CD4-positive, alpha-beta T cell treated with Interleukin-12 subunit alpha and Interleukin-12 subunit beta, for 1 hour (primary cell): ENCODE measurements at regions not wholly inside any gene's neighbourhood (a gene's known extent, or its start where the extent isn't known, plus 50 kb on each side); places are given as distances from the start of the nearest gene placed in this dataset.
"Not testable (repeated sequence)": the region's sequence is repeated elsewhere in the genome, so short reads cannot be mapped to it uniquely, and the experiment has no call there.

Experiments
- DNase-seq: peaks from one replicate; pipeline ENCODE4 v3.0.0-alpha.2; 2020

GRCh38 chr4:187618701-187619281 lies 376.8 kb upstream of the ZFP42 start:
- DNase-seq = no peak

DNA sequence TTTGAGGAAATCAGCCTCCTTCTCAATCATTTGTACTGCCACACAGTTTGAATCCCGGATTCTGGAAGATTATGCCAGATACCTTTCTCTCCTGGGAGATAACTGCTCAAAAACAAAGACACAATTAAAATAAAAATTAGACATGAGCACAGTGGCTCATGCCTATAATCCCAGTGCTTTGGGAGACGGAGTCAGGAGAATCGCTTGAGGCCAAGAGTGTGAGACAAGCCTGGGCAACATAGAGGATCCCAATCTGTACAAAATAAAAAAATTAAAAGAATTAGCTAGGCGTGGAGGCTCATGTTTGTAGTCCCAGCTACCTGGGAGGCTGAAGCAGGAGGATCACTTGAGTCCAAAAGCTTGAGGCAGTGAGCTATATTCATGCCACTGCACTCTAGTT lies 376.3 kb upstream of the ZFP42 start:
- DNase-seq = no peak

DNA sequence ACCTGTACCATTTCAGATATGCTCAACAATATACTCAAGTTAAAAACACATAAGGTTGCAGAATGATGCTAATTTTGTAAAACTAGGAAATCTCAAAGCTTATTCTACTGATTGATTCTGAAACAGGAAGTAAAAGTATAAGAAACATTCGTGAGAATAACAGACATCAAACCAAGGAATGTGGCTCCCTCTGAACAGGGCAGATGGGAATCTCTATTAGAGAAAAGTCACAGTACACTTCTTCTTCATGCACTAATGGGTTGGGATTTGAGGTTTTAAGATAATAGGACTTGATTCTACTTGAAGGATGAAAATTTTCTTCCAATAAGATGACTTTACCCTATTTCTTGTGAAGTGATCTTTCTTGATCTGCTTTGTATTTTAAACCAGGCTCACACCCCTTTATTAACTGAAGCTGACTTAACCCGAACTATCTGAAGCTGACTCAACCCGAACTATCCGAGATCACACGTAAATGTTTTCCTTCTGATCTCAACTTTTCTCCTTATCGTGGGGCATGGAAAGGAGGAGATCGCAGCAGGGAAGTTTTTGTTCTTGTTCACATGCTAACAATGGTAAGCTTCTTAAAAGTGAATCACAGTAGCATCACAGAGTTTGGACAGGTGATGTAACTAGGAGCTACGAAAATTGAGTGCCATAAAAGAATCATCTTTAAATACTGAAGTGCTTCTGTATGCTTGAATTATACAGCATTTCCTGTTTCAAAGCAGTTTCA lies 363.1 kb upstream of the ZFP42 start:
- DNase-seq = no peak

DNA sequence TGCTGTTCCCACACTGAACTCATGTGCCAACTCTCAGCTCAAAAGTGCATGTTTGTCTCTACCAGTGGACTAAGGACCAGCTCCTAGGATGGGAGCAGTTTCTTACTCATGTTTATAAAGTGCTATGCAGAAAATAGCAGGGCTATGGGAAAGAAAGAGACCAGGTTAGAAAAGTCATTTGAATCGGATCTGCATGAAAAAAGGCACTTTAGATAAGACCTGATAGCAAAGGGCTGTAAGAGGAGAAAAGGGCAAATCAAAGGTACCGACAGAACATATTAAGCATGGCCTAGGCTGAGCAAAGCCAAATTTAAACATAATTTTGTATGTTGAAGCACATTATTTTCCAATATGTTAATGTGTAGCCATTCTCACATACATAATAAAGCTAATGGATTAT lies 362.3 kb upstream of the ZFP42 start:
- DNase-seq = no peak

DNA sequence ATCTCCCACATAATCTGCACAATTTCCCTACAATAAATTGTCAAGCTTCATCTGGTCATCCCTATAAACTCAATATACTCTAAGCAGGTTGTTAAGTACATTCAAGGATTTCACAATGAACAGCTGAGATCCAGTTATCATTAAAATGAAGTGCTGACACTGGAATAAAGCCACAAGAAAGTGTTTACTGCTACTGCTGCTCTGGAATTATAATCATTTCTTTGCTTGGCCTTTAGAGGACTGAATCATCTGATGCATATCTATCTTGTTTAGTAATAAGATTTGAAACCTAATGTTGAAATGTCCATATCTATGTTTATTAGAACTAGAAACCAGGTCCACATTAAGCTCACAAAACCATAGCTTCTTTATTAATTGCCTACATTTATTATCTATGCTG lies 338.6 kb upstream of the ZFP42 start:
- DNase-seq = no peak

- no peak for DNase-seq
Observed at GRCh38 chr4:187663076-187663475, 332.5 kb upstream of the ZFP42 start.

DNA sequence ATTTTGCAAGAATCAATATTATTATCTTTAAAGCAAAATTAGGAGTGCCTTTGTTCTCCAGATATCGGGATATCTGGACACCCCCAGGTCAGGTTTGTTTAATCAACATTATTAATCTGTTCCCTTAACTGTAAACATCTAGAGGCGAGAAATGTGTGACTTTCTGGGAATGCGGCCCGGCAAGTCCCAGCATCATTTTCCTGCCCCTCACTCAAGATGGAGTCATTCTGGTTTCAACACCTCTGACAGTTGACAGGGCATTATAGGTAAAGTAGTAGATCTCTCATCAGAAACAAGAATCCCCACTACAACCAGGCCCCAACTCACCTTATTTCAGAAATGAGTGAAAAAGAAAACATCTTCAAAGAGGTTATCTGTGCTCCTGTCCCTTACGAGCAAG lies 331.6 kb upstream of the ZFP42 start:
- no peak for DNase-seq

DNA sequence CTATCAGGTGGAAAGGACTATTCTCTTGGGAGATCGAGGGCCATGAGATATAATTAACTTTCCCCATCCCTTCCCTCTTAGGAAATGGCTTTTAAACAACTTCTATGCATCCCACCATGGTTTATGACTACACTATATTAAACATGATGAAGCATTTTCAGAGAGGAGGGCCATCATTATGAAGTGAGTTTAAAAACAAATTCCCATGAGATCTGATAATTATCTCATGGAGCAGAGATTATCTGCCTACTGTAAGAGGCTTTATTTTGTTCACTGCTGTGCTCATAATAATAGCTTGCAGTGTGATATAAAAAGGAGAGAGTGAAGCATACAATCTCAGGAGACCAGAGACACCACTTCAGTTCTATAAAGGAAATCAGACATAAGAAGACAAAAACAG lies 330.5 kb upstream of the ZFP42 start:
- DNase-seq = no peak

DNA sequence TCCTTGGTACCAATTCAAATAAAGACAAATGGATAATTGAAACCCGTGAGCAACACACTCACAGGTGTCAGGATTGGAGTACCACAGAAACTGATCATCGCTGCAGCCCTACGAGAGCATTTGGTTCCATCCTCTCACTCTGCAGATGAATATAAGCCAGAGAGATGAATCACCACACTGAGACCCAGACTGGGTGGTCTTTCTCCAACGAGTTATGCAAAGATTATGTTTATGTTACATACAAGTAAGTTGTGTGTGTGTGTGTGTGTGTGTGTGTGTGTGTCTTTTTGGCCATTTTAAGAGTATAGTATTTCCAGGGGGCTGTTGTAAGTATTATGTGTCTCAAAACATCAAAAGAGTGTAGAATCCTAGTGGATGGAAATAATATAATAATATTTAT lies 329.5 kb upstream of the ZFP42 start:
- DNase-seq = no peak

- DNase-seq = no peak
Observed at GRCh38 chr4:187666697-187667494, 328.7 kb upstream of the ZFP42 start.

DNA sequence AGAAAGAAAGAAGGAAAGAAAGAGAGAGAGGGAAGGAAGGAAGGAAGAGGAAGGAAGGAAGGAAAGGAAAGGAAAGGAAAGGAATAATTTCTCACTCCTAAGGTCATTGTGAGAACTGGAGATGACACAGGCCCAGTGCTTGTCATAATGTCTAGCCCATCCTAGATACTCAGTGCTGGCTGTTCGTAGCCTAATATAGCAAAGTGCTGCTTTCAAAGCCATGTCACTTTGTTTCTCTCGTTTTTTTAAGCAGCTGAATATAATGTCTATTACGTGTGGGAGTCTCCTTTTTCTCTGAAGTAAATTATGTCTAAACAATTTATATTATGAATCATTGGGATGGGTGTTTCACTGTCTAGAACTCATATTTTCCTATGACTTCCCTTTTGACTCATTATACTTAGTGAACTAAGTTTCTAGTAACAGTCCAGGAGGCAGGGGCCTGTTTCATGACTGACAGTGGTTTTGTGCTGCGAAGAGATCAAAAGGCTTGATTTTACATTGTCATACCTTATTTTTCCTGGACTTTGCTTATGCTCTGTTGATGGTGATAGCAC lies 327.0 kb upstream of the ZFP42 start:
- DNase-seq = no peak

DNA sequence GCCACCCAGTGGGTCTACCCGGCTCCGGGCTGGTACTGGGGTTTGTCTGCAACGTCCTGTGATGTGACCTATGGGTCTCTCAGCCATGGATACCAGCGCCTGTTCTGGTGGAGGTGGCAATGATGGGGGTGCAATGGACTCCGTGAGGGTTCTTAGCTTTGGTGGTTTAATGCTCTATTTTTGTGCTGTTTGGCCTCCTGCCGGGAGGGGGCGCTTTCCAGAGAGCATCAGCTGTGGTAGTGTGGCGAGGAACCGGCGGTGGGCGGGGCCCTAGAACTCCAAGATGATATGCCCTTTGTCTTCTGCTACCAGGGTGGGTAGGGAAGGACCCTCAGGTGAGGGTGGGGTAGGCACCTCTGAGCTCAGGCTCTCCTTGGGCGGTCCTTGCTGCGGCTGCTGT lies 324.1 kb upstream of the ZFP42 start:
- not testable (repeated sequence) for DNase-seq

DNA sequence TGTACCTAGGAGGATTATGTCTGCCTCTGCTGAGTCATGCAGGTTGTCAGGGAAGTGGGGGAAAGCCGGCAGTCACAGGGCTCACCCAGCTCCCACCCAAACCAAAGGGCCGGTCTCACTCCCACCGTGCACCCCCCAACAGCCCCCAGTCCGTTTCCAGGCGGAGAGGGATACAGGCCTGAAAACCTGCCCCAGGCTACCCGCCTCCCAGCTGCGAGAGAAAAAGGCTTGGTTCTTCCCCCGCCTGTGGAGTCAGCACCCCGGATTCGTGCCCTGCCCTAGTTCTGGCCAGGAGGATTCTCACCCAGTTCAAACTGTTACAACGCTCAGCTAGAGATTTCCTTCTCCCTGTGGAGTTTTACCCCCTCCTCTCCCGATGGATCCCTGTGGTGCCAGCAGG lies 323.6 kb upstream of the ZFP42 start:
- not testable (repeated sequence) for DNase-seq

DNA sequence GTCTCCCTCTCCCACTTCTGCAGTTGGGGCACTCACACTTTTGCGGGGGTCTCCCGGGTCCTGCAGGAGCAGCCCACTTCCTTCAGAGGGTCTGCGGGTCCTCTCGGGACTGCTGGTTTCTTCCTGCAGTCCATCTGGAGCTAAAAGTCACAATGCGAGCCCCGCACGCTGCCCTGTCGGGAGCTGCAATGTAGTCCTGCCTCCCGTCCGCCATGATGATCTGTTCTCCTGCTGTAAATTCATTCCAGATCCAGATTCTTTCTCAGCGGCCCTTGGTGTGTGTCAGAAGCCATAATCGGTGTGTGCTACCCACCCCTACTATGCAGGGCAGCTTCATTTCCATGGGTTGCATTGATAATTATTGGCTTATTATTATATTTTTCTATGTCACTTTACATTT lies 323.0 kb upstream of the ZFP42 start:
- DNase-seq = not testable (repeated sequence)

- DNase-seq = no peak
Observed at GRCh38 chr4:187679450-187679849, 316.1 kb upstream of the ZFP42 start.

- no peak for DNase-seq
Observed at GRCh38 chr4:187685247-187685646, 310.3 kb upstream of the ZFP42 start.

DNA sequence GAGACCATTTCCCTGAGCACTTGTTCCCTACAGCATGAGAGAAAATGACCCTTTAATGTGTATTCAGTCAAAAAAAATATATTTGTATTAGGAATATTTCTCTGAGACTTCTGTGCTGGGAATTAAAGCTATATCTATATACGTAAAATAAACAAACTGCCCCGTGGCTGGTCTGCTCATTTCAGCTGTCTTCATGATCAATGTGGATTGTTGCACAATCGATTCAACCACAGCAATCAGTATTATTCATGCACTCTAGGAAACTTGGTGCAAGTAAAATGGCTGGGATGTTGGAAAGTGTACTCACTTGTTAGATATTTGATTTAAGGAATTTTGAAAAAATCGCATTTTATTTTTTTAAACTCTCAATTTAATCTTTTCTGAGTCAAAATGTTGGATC lies 307.9 kb upstream of the ZFP42 start:
- no peak for DNase-seq

- DNase-seq = no peak
Observed at GRCh38 chr4:187692626-187693025, 302.9 kb upstream of the ZFP42 start.

DNA sequence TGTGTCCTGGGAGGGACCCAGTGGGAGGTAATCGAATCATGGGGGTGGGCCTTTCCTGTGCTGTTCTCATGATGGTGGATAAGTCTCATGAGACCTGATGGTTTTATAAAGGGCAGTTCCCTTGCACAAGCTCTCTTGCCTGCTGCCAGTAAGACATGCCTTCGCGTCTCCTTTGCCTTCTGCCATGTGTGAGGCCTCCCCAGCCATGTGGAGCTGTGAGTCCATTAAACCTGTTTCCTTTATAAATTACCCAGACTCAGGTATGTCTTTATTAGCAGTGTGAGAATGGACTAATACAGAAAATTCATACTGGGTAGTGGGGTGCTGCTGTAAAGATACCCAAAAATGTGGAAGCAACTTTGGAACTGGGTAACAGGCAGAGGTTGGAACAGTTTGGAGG lies 300.0 kb upstream of the ZFP42 start:
- not testable (repeated sequence) for DNase-seq

DNA sequence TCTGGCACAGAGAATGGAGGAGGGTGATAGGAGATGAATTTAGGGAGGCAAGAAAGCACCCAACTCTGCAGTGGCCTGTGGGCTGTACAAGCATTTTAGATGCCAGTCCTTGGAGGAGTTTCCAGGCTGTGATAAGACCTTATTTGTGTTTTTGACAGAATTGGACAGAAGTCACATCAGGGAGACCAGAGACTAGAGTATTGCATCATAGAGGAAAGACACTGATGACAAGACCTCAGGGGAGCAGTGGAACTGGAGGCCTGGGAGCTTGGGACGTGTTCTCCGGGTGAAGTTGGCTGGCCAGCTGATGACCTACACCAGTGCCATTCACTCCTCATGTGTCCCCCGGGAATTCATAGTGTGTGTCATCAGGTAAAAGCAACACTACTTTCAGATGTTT lies 284.0 kb upstream of the ZFP42 start:
- no peak for DNase-seq

- no peak for DNase-seq
Observed at GRCh38 chr4:187714957-187715356, 280.6 kb upstream of the ZFP42 start.

DNA sequence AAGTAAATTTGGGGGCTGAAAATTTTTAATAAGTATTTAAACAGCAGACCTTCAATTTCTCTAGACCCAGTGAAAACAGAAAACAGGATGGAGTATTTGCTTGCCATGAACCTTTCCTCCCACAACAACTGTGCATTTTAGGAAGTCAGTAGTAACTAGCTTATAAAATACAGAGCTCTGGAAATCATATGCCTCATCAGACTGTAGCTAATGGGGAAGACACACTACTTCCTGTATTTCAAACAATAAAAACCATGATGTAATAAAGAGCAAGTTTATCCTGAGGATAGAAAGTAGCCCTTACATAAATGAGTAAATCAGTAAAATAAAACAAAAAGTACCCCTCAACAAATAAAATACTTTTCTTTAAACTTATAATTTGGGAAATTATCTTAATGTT lies 280.1 kb upstream of the ZFP42 start:
- DNase-seq = no peak

- DNase-seq = no peak
Observed at GRCh38 chr4:187724456-187724855, 271.1 kb upstream of the ZFP42 start.

DNA sequence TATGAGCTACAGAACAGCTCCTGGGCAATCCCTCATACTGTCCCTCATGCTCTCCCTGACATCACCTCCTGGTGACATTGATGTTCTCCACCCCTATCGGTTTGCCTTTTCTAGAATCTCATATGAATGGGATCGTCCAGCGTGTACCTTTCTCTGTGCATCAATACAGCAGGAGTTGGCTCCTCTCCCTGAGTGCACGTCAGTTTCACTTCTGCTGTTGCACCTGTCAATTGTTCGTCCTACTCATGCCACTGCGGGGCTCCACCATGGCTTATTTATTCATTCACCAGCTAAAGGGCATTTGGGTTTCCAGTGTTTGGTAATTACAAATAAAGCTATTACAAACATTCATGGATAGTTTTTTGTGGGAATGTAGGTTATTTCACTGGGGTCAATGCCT lies 269.1 kb upstream of the ZFP42 start:
- no peak for DNase-seq
